ENCODE measurements at regions not wholly inside any gene's neighbourhood (a gene's known extent, or its start where the extent isn't known, plus 50 kb on each side); places are given as distances from the start of the nearest gene placed in this dataset.

- TF ChIP-seq REST (IDR thresholded peaks at IDR 0.05; ENCODE audit: borderline replicate concordance), result peak; percentile 56; the same call in 1 of the 2 replicates
- no peak for TF ChIP-seq REST (CRISPR knock-in tag; IDR thresholded peaks at IDR 0.05; ENCODE audit: low read depth)
- TF ChIP-seq CTBP1 (IDR thresholded peaks at IDR 0.05; ENCODE audit: borderline replicate concordance), result 0 out of 2 replicates have a peak, but pooled peaks have one; percentile 26
- TF ChIP-seq SLC30A9 (CRISPR knock-in tag; IDR thresholded peaks at IDR 0.05), result no peak
- TF ChIP-seq NKRF (IDR thresholded peaks at IDR 0.05; ENCODE audit: borderline replicate concordance), result no peak
- TF ChIP-seq BHLHE40 (IDR thresholded peaks at IDR 0.05; ENCODE audit: low read length), result peak; percentile 58; the same call in 1 of the 2 replicates
- TF ChIP-seq HDAC3 (IDR thresholded peaks at IDR 0.05; ENCODE audit: borderline replicate concordance, partially characterized antibody), result no peak
- TF ChIP-seq SMARCC2 (IDR thresholded peaks at IDR 0.05; ENCODE audit: low read depth), result no peak
- no peak for TF ChIP-seq ZBTB43 (CRISPR knock-in tag; IDR thresholded peaks at IDR 0.05)
- TF ChIP-seq SMAD3 (CRISPR knock-in tag; conservative IDR thresholded peaks at IDR 0.05), result no peak
- TF ChIP-seq HDAC8 (tag; IDR thresholded peaks at IDR 0.05), result no peak
- no peak for TF ChIP-seq SIN3A (IDR thresholded peaks at IDR 0.05; ENCODE audit: borderline replicate concordance in 2 of 2, control insufficient read depth in 1 of 2, low read depth in 2 of 2, low read length in 2 of 2)
- no peak for TF ChIP-seq ETV6 (IDR thresholded peaks at IDR 0.05; ENCODE audit: borderline replicate concordance in 1 of 2, low read depth in 2 of 2, low read length in 1 of 2)
- no peak for TF ChIP-seq ETV6 (CRISPR knock-in tag; IDR thresholded peaks at IDR 0.05; ENCODE audit: borderline replicate concordance)
- TF ChIP-seq SRF (CRISPR knock-in tag; IDR thresholded peaks at IDR 0.05), result no peak
- TF ChIP-seq ZNF699 (CRISPR knock-in tag; IDR thresholded peaks at IDR 0.05; ENCODE audit: insufficient replicate concordance), result no peak
- 0 out of 4 replicates have a peak, but pooled peaks of 1 of the 2 experiments have one; percentile 26 for TF ChIP-seq RCOR1 (IDR thresholded peaks at IDR 0.05; ENCODE audit: borderline replicate concordance in 1 of 2, low read depth in 2 of 2, low read length in 2 of 2)
- peak; percentile 50; the same call in 1 of the 2 replicates for TF ChIP-seq DPF2 (IDR thresholded peaks at IDR 0.05)
Measured at GRCh38 chr3:176872771-176873209, 324.5 kb downstream of the TBL1XR1 start (continued).

All from K562 (cell line).